HCT116 (cell line): ENCODE measurements at regions not wholly inside any gene's neighbourhood (a gene's known extent, or its start where the extent isn't known, plus 50 kb on each side); places are given as distances from the start of the nearest gene placed in this dataset.

ENCODE experiments used
- ATAC-seq: fragments of 200-7000 bp; cut with Tn5 transposase; 2 replicates; pipeline ENCODE4 v1.9.1; 2020; ENCODE audit warnings: mild to moderate bottlenecking, moderate library complexity
- BruUV-seq: library from RNA; stranded (reverse); fragments of 400-500 nt; replicated peaks from 2 replicates; lab custom pipeline; 2021; lab: Mats Ljungman, UMichigan
- CTCF ChIA-PET: fragments of 300-600 bp; sonication (Branson Sonifier 250); formaldehyde crosslinking; loops from one replicate; lab custom pipeline; 2021; ENCODE audit warnings: antibody characterized with exemption; lab: Charles Lee
- POLR2A ChIA-PET: fragments of 300-600, 350-600 bp; sonication (Branson Sonifier 250); formaldehyde crosslinking; loops from one replicate; lab custom pipeline; 2021; ENCODE audit warnings: antibody characterized with exemption; lab: Charles Lee
- RAD21 ChIA-PET, 2 experiments: fragments of 300-600 bp; sonication (Branson Sonifier 250); formaldehyde crosslinking; loops; one replicate each; lab custom pipeline; 2023; ENCODE audit warnings: low total read pairs in 2 of 2; ENCODE audit not compliant: uncharacterized antibody in 2 of 2, unreplicated experiment in 2 of 2, low non-redundant PET in 1 of 2; lab: Charles Lee
- DNase-seq: peaks from one replicate; pipeline ENCODE4 v3.0.0-alpha.2; 2010; ENCODE audit warnings: low read depth, low spot score
- H2AFZ ChIP-seq: fragments of 200-600 bp; shearing (Covaris generic), sonication (generic); 2 replicates; pipeline ENCODE4 v1.6.1; 2017; ENCODE audit warnings: low read depth, mixed run types, mixed read lengths, antibody characterized with exemption, low read length; ENCODE audit not compliant: poor library complexity, severe bottlenecking
- H3K27ac ChIP-seq: 2 replicates; pipeline ENCODE4 v1.5.1; 2012; ENCODE audit warnings: low read depth, low read length
- H3K27me3 ChIP-seq: fragments of 200-600 bp; sonication (generic); 2 replicates; pipeline ENCODE4 v1.6.1; 2016; ENCODE audit warnings: mixed run types, low read length, mixed read lengths; ENCODE audit not compliant: insufficient read depth
- H3K36me3 ChIP-seq, 2 experiments: fragments of 200-500 bp in 1 of 2; fragments of 200-600 bp in 1 of 2; sonication (Bioruptor generic) in 1 of 2; sonication (generic) in 1 of 2; 2 replicates each; pipeline versions ENCODE4 v1.5.1 to v1.6.1; 2014 to 2016; ENCODE audit warnings: low read length in 2 of 2, inconsistent platforms in 1 of 2, mixed read lengths in 1 of 2, mixed run types in 1 of 2; ENCODE audit not compliant: insufficient read depth in 2 of 2, control insufficient read depth in 1 of 2
- H3K4me1 ChIP-seq, 2 experiments: fragments of 200-600 bp in 1 of 2; sonication (generic) in 1 of 2; 2 replicates each; pipeline versions ENCODE4 v1.5.1 to v1.6.1; 2012 to 2017; ENCODE audit warnings: low read length in 2 of 2, inconsistent platforms in 1 of 2, mild to moderate bottlenecking in 1 of 2, mixed read lengths in 1 of 2, mixed run types in 1 of 2, moderate library complexity in 1 of 2; ENCODE audit not compliant: insufficient read depth in 2 of 2, control insufficient read depth in 1 of 2
- H3K4me2 ChIP-seq: fragments of 200-600 bp; sonication (generic); 2 replicates; pipeline ENCODE4 v1.6.1; 2017; ENCODE audit warnings: mixed run types, low read length, mixed read lengths
- H3K4me3 ChIP-seq, 2 experiments: fragments of 200-600 bp in 1 of 2; sonication (generic) in 1 of 2; replicated peaks in 1 of 2; 2 replicates each; pipeline ENCODE4 v1.5.1; 2011 to 2016; ENCODE audit warnings: low read length in 2 of 2, control low read depth in 1 of 2, low read depth in 1 of 2, mild to moderate bottlenecking in 1 of 2, mixed read lengths in 1 of 2, mixed run types in 1 of 2
- H3K79me2 ChIP-seq: fragments of 200-600 bp; sonication (generic); 2 replicates; pipeline ENCODE4 v1.6.1; 2017; ENCODE audit warnings: mild to moderate bottlenecking, mixed run types, low read length, moderate library complexity, mixed read lengths; ENCODE audit not compliant: insufficient read depth
- H3K9ac ChIP-seq: fragments of 200-600 bp; sonication (generic); 2 replicates; pipeline ENCODE4 v1.6.1; 2016; ENCODE audit warnings: low read length, mixed read lengths
- H3K9me2 ChIP-seq: fragments of 200-600 bp; sonication (generic), shearing (Covaris generic); 2 replicates; pipeline ENCODE4 v1.6.1; 2017; ENCODE audit warnings: mixed run types, mild to moderate bottlenecking, moderate library complexity; ENCODE audit not compliant: insufficient read depth
- H3K9me3 ChIP-seq, 2 experiments: fragments of 200-500 bp in 1 of 2; fragments of 200-600 bp in 1 of 2; sonication (Bioruptor generic) in 1 of 2; sonication (generic) in 1 of 2; 2 replicates each; pipeline ENCODE4 v1.6.1; 2014 to 2017; ENCODE audit warnings: low read length in 2 of 2, mixed read lengths in 2 of 2, inconsistent platforms in 1 of 2, low read depth in 1 of 2, mild to moderate bottlenecking in 1 of 2, mixed run types in 1 of 2, moderate library complexity in 1 of 2; ENCODE audit not compliant: control insufficient read depth in 1 of 2, insufficient read depth in 1 of 2
- H4K20me1 ChIP-seq: fragments of 200-600 bp; sonication (generic), shearing (Covaris generic); 2 replicates; pipeline ENCODE4 v1.6.1; 2017; ENCODE audit warnings: mixed run types, mild to moderate bottlenecking, moderate library complexity; ENCODE audit not compliant: insufficient read depth
- CBX3 ChIP-seq: IDR thresholded peaks from 2 replicates; pipeline ENCODE4 v1.6.1; 2012; ENCODE audit warnings: low read depth
- CEBPB ChIP-seq: IDR thresholded peaks from 2 replicates; pipeline ENCODE4 v1.6.1; 2012; ENCODE audit warnings: low read depth
- EGR1 ChIP-seq: IDR thresholded peaks from 2 replicates; pipeline ENCODE4 v1.6.1; 2012; ENCODE audit warnings: low read depth
- EZH2 ChIP-seq: fragments of 200-600 bp; sonication (generic); IDR thresholded peaks from 2 replicates; pipeline ENCODE4 v1.6.1; 2017; ENCODE audit warnings: antibody characterized with exemption, mixed run types
- EZH2phosphoT487 ChIP-seq: fragments of 200-600 bp; IDR thresholded peaks from 2 replicates; pipeline ENCODE4 v1.6.1; 2018; ENCODE audit warnings: antibody characterized with exemption, borderline replicate concordance
- FOSL1 ChIP-seq: IDR thresholded peaks from 2 replicates; pipeline ENCODE4 v1.6.1; 2012; ENCODE audit warnings: low read depth
- JUND ChIP-seq: IDR thresholded peaks from 2 replicates; pipeline ENCODE4 v1.6.1; 2012
- POLR2A ChIP-seq: IDR thresholded peaks from 2 replicates; pipeline ENCODE4 v1.7.0; 2011; ENCODE audit warnings: borderline replicate concordance; ENCODE audit not compliant: insufficient read depth, insufficient read length; ENCODE audit errors: extremely low read depth
- POLR2AphosphoS5 ChIP-seq: IDR thresholded peaks from 2 replicates; pipeline ENCODE4 v1.6.1; 2011; ENCODE audit warnings: mild to moderate bottlenecking, low read depth, low read length, moderate library complexity
- RAD21 ChIP-seq: IDR thresholded peaks from 2 replicates; pipeline ENCODE4 v1.6.1; 2012; ENCODE audit warnings: low read depth, mild to moderate bottlenecking
- SIN3A ChIP-seq: IDR thresholded peaks from 2 replicates; pipeline ENCODE4 v1.6.1; 2012; ENCODE audit warnings: low read depth
- SP1 ChIP-seq: IDR thresholded peaks from 2 replicates; pipeline ENCODE4 v1.6.1; 2012; ENCODE audit warnings: low read depth
- TCF7L2 ChIP-seq: IDR thresholded peaks from 2 replicates; pipeline ENCODE4 v1.7.0; 2011; ENCODE audit warnings: borderline replicate concordance, inconsistent platforms; ENCODE audit not compliant: insufficient read depth, insufficient read length; ENCODE audit errors: extremely low read depth
- YY1 ChIP-seq: IDR thresholded peaks from 2 replicates; pipeline ENCODE4 v1.6.1; 2011; ENCODE audit warnings: low read length, low read depth, moderate library complexity, mild to moderate bottlenecking; ENCODE audit not compliant: insufficient replicate concordance; ENCODE audit errors: extremely low read depth
- ZFX ChIP-seq: fragments of 450-650 bp; IDR thresholded peaks from 2 replicates; pipeline ENCODE4 v1.6.1; 2017
- ZNF274 ChIP-seq: fragments of 200-500 bp; sonication (Bioruptor generic); IDR thresholded peaks from 2 replicates; pipeline ENCODE4 v1.6.1; 2014; ENCODE audit warnings: mild to moderate bottlenecking, low read depth, low read length, inconsistent platforms
- intact Hi-C: fragments of 100-400 bp; cut with micrococcal nuclease; formaldehyde crosslinking; loops from 2 replicates; pipeline ENCODE4 v1.10.0; 2022
- TF ChIP-seq, protein P1 (sequence below): IDR thresholded peaks from 2 replicates; pipeline ENCODE4 v1.6.1; 2012
- TF ChIP-seq, protein P2 (sequence below): IDR thresholded peaks from 2 replicates; pipeline ENCODE4 v1.6.1; 2011; ENCODE audit warnings: mild to moderate bottlenecking, low read length, moderate library complexity; ENCODE audit not compliant: insufficient replicate concordance; ENCODE audit errors: extremely low read depth

DNA sequence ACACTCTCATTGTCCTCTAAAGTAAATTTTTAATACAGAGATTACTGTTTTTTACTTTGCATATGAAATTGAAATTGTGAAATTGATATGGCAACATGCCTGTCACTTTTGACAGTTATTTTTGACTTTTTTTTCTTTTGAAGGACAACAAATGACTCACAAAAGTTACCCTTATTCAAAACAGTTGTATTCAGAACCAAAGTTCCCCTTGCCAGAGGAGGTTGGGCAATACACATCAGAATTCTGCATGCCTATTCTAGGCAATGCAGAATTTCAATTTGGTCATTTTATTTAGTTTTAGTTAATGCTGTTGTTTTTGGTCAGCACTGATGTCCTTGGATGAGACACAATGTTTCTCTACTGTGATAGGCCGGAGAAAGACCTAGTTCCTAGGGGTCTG lies 299.1 kb upstream of the PRR16 start:
- no TSS peak for BruUV-seq
- CTCF ChIA-PET, result no interaction called here
- ATAC-seq (no peak), DNase-seq (no peak)
- Histone ChIP-seq H3K9ac (no peak overlapping the region), H3K36me3 (no peaks in the 10 kb centered on the region), H3K27ac (no peak overlapping the region), H3K9me3 (no peaks in the 10 kb centered on the region), H3K27me3 (no peaks in the 10 kb centered on the region), H4K20me1 (no peaks in the 10 kb centered on the region), H3K4me1 (no peaks in the 10 kb centered on the region), H3K4me2 (no peak overlapping the region), H2AFZ (no peak overlapping the region), H3K9me2 (no peaks in the 10 kb centered on the region), H3K79me2 (no peaks in the 10 kb centered on the region), H3K4me3 (no peak overlapping the region)
- intact Hi-C loops, result no loop called here
- TF ChIP-seq EGR1, result no peak
- TF ChIP-seq, protein P1, sequence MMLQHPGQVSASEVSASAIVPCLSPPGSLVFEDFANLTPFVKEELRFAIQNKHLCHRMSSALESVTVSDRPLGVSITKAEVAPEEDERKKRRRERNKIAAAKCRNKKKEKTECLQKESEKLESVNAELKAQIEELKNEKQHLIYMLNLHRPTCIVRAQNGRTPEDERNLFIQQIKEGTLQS, result no peak
- TF ChIP-seq CEBPB, result no peak
- no peak for TF ChIP-seq JUND
- TF ChIP-seq EZH2, result no peak
- no peak for TF ChIP-seq ZNF274
- TF ChIP-seq ZFX, result no peak
- TF ChIP-seq, protein P2, sequence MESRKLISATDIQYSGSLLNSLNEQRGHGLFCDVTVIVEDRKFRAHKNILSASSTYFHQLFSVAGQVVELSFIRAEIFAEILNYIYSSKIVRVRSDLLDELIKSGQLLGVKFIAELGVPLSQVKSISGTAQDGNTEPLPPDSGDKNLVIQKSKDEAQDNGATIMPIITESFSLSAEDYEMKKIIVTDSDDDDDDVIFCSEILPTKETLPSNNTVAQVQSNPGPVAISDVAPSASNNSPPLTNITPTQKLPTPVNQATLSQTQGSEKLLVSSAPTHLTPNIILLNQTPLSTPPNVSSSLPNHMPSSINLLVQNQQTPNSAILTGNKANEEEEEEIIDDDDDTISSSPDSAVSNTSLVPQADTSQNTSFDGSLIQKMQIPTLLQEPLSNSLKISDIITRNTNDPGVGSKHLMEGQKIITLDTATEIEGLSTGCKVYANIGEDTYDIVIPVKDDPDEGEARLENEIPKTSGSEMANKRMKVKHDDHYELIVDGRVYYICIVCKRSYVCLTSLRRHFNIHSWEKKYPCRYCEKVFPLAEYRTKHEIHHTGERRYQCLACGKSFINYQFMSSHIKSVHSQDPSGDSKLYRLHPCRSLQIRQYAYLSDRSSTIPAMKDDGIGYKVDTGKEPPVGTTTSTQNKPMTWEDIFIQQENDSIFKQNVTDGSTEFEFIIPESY, result no peak
- TF ChIP-seq RAD21, result no peak
- no peak for TF ChIP-seq YY1
- no peak for TF ChIP-seq SIN3A
- TF ChIP-seq TCF7L2, result no peak
- no peak for TF ChIP-seq EZH2phosphoT487
- no peak for TF ChIP-seq CBX3
- TF ChIP-seq FOSL1, result no peak
- TF ChIP-seq SP1, result no peak
- TF ChIP-seq POLR2A, result no peak
- TF ChIP-seq POLR2AphosphoS5, result no peak
- RAD21 ChIA-PET, result no interaction called here
- POLR2A ChIA-PET, result no interaction called here
